ENCODE measurements at regions not wholly inside any gene's neighbourhood (a gene's known extent, or its start where the extent isn't known, plus 50 kb on each side); places are given as distances from the start of the nearest gene placed in this dataset.

DNA sequence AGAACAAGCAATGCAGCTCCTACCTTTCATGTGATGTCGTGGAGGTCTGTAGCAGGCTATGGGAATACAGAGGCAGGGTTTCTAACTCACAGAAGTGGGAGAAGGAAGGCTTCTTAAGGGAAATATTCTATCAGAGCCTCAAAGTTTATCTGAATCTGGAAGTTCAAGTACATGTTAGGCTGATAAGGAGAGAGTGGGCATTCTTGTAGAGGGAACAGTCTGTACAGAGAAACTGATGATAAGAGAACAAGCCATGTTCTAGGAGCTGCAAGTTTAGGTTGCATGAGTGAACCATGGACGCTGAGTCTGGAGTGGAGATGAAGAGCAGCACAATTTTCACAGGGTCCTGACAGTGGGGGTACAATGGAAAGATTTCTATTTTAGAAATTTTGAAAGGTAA lies 344.0 kb downstream of the CHRM3 start (continued):
- TF ChIP-seq, protein P1, sequence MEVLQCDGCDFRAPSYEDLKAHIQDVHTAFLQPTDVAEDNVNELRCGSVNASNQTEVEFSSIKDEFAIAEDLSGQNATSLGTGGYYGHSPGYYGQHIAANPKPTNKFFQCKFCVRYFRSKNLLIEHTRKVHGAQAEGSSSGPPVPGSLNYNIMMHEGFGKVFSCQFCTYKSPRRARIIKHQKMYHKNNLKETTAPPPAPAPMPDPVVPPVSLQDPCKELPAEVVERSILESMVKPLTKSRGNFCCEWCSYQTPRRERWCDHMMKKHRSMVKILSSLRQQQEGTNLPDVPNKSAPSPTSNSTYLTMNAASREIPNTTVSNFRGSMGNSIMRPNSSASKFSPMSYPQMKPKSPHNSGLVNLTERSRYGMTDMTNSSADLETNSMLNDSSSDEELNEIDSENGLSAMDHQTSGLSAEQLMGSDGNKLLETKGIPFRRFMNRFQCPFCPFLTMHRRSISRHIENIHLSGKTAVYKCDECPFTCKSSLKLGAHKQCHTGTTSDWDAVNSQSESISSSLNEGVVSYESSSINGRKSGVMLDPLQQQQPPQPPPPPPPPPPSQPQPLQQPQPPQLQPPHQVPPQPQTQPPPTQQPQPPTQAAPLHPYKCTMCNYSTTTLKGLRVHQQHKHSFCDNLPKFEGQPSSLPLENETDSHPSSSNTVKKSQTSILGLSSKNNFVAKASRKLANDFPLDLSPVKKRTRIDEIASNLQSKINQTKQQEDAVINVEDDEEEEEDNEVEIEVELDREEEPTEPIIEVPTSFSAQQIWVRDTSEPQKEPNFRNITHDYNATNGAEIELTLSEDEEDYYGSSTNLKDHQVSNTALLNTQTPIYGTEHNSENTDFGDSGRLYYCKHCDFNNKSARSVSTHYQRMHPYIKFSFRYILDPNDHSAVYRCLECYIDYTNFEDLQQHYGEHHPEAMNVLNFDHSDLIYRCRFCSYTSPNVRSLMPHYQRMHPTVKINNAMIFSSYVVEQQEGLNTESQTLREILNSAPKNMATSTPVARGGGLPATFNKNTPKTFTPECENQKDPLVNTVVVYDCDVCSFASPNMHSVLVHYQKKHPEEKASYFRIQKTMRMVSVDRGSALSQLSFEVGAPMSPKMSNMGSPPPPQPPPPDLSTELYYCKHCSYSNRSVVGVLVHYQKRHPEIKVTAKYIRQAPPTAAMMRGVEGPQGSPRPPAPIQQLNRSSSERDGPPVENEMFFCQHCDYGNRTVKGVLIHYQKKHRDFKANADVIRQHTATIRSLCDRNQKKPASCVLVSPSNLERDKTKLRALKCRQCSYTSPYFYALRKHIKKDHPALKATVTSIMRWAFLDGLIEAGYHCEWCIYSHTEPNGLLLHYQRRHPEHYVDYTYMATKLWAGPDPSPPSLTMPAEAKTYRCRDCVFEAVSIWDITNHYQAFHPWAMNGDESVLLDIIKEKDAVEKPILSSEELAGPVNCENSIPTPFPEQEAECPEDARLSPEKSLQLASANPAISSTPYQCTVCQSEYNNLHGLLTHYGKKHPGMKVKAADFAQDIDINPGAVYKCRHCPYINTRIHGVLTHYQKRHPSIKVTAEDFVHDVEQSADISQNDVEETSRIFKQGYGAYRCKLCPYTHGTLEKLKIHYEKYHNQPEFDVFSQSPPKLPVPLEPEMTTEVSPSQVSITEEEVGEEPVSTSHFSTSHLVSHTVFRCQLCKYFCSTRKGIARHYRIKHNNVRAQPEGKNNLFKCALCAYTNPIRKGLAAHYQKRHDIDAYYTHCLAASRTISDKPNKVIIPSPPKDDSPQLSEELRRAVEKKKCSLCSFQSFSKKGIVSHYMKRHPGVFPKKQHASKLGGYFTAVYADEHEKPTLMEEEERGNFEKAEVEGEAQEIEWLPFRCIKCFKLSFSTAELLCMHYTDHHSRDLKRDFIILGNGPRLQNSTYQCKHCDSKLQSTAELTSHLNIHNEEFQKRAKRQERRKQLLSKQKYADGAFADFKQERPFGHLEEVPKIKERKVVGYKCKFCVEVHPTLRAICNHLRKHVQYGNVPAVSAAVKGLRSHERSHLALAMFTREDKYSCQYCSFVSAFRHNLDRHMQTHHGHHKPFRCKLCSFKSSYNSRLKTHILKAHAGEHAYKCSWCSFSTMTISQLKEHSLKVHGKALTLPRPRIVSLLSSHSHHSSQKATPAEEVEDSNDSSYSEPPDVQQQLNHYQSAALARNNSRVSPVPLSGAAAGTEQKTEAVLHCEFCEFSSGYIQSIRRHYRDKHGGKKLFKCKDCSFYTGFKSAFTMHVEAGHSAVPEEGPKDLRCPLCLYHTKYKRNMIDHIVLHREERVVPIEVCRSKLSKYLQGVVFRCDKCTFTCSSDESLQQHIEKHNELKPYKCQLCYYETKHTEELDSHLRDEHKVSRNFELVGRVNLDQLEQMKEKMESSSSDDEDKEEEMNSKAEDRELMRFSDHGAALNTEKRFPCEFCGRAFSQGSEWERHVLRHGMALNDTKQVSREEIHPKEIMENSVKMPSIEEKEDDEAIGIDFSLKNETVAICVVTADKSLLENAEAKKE (CRISPR knock-in tag; IDR thresholded peaks at IDR 0.05): no peak
- no peak for TF ChIP-seq JUNB (IDR thresholded peaks at IDR 0.05; ENCODE audit: unreplicated experiment)

DNA sequence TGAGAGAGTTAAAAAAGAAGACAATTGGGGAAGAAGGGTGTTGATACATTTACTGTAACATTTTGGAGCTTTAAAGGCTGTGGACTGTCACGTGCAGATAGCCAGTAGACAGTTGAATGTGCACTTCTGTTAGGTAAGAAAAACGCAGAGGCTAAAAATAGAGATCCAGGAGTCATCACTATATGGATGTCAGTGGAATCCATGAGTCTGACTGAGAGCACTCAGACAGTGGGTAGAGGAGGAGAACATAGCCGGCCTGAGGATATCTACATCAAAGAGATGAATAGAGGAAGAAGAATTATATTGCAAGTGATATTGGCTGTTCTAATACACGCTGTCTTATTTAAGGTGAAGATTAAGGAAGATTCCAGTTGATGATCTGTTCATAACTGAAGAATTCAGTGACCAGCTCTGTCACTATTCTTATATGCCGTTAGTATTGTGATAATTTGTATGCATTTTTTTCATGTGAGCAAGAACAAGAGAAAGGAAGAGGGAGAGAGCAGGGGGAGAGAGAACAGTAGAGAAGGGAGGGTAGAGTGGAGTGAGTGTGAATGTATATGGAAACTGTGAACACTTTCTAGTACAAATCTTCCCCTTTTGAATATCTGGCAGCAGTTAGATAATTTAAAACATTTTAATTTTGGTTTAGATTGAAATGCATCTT lies 344.8 kb downstream of the CHRM3 start:
- Histone ChIP-seq H3K27ac (ENCODE audit: low read depth) (no peak overlapping the region), H3K4me1 (ENCODE audit: insufficient read depth) (no peaks in the 10 kb centered on the region), H3K4me2 (no peak overlapping the region), H3K27me3 (ENCODE audit: insufficient read depth) (no peaks in the 10 kb centered on the region), H3F3A (replicated peaks; ENCODE audit: low read depth) (no peaks in the 10 kb centered on the region), H3K36me3 (ENCODE audit: insufficient read depth) (no peaks in the 10 kb centered on the region), H4K20me1 (replicated peaks; ENCODE audit: insufficient read depth) (no peaks in the 10 kb centered on the region), H3K4me3 (no peak overlapping the region), H3K79me2 (replicated peaks; ENCODE audit: insufficient read depth) (no peaks in the 10 kb centered on the region), H2AFZ (no peak overlapping the region), H3K9me2 (ENCODE audit: insufficient read depth) (no peaks in the 10 kb centered on the region)
- H3K36me3 Mint-ChIP-seq (ENCODE audit: low read depth): no peaks in the 10 kb centered on the region
- H3K9me3 Mint-ChIP-seq: no peaks in the 10 kb centered on the region
- TF ChIP-seq, protein P2, sequence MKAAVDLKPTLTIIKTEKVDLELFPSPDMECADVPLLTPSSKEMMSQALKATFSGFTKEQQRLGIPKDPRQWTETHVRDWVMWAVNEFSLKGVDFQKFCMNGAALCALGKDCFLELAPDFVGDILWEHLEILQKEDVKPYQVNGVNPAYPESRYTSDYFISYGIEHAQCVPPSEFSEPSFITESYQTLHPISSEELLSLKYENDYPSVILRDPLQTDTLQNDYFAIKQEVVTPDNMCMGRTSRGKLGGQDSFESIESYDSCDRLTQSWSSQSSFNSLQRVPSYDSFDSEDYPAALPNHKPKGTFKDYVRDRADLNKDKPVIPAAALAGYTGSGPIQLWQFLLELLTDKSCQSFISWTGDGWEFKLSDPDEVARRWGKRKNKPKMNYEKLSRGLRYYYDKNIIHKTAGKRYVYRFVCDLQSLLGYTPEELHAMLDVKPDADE (IDR thresholded peaks at IDR 0.05): no peak
- no peak overlapping the region for H3K4me3 Mint-ChIP-seq
- no peak overlapping the region for H3K27ac Mint-ChIP-seq
- no peak for ATAC-seq
- H3K4me1 Mint-ChIP-seq: peaks cover 5% of the 10 kb centered on the region; the same call in 2 of the 3 replicates
- H3K27me3 Mint-ChIP-seq (ENCODE audit: insufficient read depth, low read depth, poor library complexity): no peaks in the 10 kb centered on the region
- no peak for DNase-seq (ENCODE audit: low spot score)

All from GM23338 (cell line).